Cardiac muscle cell (in vitro differentiated cells and primary cell): ENCODE measurements at regions not wholly inside any gene's neighbourhood (a gene's known extent, or its start where the extent isn't known, plus 50 kb on each side); places are given as distances from the start of the nearest gene placed in this dataset.

Experiments used
- DNase-seq, 2 donors: peaks; one replicate each; pipeline versions ENCODE4 v3.0.0 to v3.0.0-alpha.2; 2010 to 2017; ENCODE audit warnings: low read depth in 1 of 2, low spot score in 1 of 2
- H3K27ac ChIP-seq: fragments of 200-600 bp; sonication (generic); 2 replicates; pipeline ENCODE4 v1.5.1; 2016
- H3K27me3 ChIP-seq: fragments of 200-600 bp; sonication (generic); 2 replicates; pipeline ENCODE4 v1.6.0; 2016; ENCODE audit warnings: control low read depth
- H3K36me3 ChIP-seq: fragments of 200-600 bp; sonication (generic); 2 replicates; pipeline ENCODE4 v1.5.1; 2016; ENCODE audit warnings: control low read depth
- H3K4me1 ChIP-seq: fragments of 200-600 bp; sonication (generic); 2 replicates; pipeline ENCODE4 v1.8.1; 2017; ENCODE audit warnings: low read depth, mild to moderate bottlenecking, mixed run types
- H3K4me3 ChIP-seq: fragments of 200-600 bp; sonication (generic); 2 replicates; pipeline ENCODE4 v1.5.1; 2016; ENCODE audit warnings: mild to moderate bottlenecking
- H3K9me3 ChIP-seq: fragments of 200-600 bp; sonication (generic); 2 replicates; pipeline ENCODE4 v1.5.1; 2017; ENCODE audit warnings: low read depth, mild to moderate bottlenecking, control low read depth
- CTCF ChIP-seq: IDR thresholded peaks from 2 replicates; pipeline ENCODE4 v1.5.1; 2012; ENCODE audit warnings: low read depth, mild to moderate bottlenecking, low read length

GRCh38 chr1:177660188-177660587 is 309.7 kb downstream of the SEC16B start:
- Histone ChIP-seq H3K4me1 (no peaks in the 10 kb centered on the region), H3K36me3 (no peaks in the 10 kb centered on the region), H3K27me3 (no peaks in the 10 kb centered on the region), H3K4me3 (no peak overlapping the region), H3K27ac (no peak overlapping the region), H3K9me3 (no peaks in the 10 kb centered on the region)
- no peak for TF ChIP-seq CTCF
- no peak for DNase-seq

GRCh38 chr1:177659281-177659680 is 310.6 kb downstream of the SEC16B start:
- Histone ChIP-seq H3K27ac (no peak overlapping the region), H3K4me3 (no peak overlapping the region), H3K27me3 (no peaks in the 10 kb centered on the region), H3K4me1 (no peaks in the 10 kb centered on the region), H3K36me3 (no peaks in the 10 kb centered on the region), H3K9me3 (no peaks in the 10 kb centered on the region)
- no peak for DNase-seq
- TF ChIP-seq CTCF = no peak

GRCh38 chr1:177656598-177656997 is 313.3 kb downstream of the SEC16B start:
- Histone ChIP-seq H3K27me3 (no peaks in the 10 kb centered on the region), H3K4me3 (no peak overlapping the region), H3K36me3 (no peaks in the 10 kb centered on the region), H3K4me1 (no peaks in the 10 kb centered on the region), H3K27ac (no peak overlapping the region), H3K9me3 (no peaks in the 10 kb centered on the region)
- no peak for DNase-seq
- no peak for TF ChIP-seq CTCF

- no peak overlapping the region for H3K27ac ChIP-seq
- H3K4me3 ChIP-seq = no peak overlapping the region
Measured at GRCh38 chr1:177650947-177651346, 318.9 kb downstream of the SEC16B start.

GRCh38 chr1:177648731-177649265 is 321.1 kb downstream of the SEC16B start:
- no peak overlapping the region for H3K4me3 ChIP-seq
- no peaks in the 10 kb centered on the region for H3K27me3 ChIP-seq
- H3K27ac ChIP-seq = no peak overlapping the region
- H3K36me3 ChIP-seq = no peaks in the 10 kb centered on the region
- H3K9me3 ChIP-seq = no peaks in the 10 kb centered on the region
- no peak for TF ChIP-seq CTCF
- H3K4me1 ChIP-seq = no peaks in the 10 kb centered on the region
- DNase-seq = no peak

More at GRCh38 chr1:177650947-177651346, 318.9 kb downstream of the SEC16B start:
- TF ChIP-seq CTCF = no peak
- Histone ChIP-seq H3K36me3 (no peaks in the 10 kb centered on the region), H3K9me3 (no peaks in the 10 kb centered on the region), H3K27me3 (no peaks in the 10 kb centered on the region), H3K4me1 (no peaks in the 10 kb centered on the region)
- no peak for DNase-seq

- Histone ChIP-seq H3K36me3 (no peaks in the 10 kb centered on the region), H3K4me3 (no peak overlapping the region), H3K27ac (no peak overlapping the region), H3K9me3 (no peaks in the 10 kb centered on the region), H3K27me3 (no peaks in the 10 kb centered on the region), H3K4me1 (no peaks in the 10 kb centered on the region)
- no peak for TF ChIP-seq CTCF
- DNase-seq = no peak
Measured at GRCh38 chr1:177648138-177648537, 321.7 kb downstream of the SEC16B start.
